GM12878 (cell line): ENCODE measurements at regions not wholly inside any gene's neighbourhood (a gene's known extent, or its start where the extent isn't known, plus 50 kb on each side); places are given as distances from the start of the nearest gene placed in this dataset.

Source experiments
- ATF3 ChIP-seq: IDR thresholded peaks from 2 replicates; pipeline ENCODE4 v1.6.1; 2011; ENCODE audit warnings: low read depth, mild to moderate bottlenecking, low read length, moderate library complexity, borderline replicate concordance; ENCODE audit errors: extremely low read depth
- JUNB ChIP-seq: IDR thresholded peaks from 2 replicates; pipeline ENCODE4 v1.6.1; 2016; ENCODE audit warnings: antibody characterized with exemption, mild to moderate bottlenecking
- NFYB ChIP-seq: IDR thresholded peaks from 2 replicates; pipeline ENCODE4 v1.6.1; 2011; ENCODE audit warnings: low read depth, mild to moderate bottlenecking, low read length, improper control_type of control experiment, moderate library complexity; ENCODE audit not compliant: insufficient read depth
- POLR2A ChIP-seq: IDR thresholded peaks from 2 replicates; pipeline ENCODE4 v1.6.1; 2011; ENCODE audit warnings: low read depth, mild to moderate bottlenecking, low read length
- STAT3 ChIP-seq: IDR thresholded peaks from 2 replicates; pipeline ENCODE4 v1.6.1; 2011; ENCODE audit warnings: low read depth, low read length, improper control_type of control experiment
- SUPT20H ChIP-seq: IDR thresholded peaks from 2 replicates; pipeline ENCODE4 v1.6.1; 2011; ENCODE audit warnings: low read depth, mild to moderate bottlenecking, low read length, moderate library complexity, borderline replicate concordance; ENCODE audit not compliant: control insufficient read depth
- TF ChIP-seq, protein P1 (sequence below): IDR thresholded peaks from 2 replicates; pipeline ENCODE4 v1.6.1; 2012; ENCODE audit warnings: low read depth, low read length, improper control_type of control experiment

GRCh38 chr7:10838228-10838627 lies 135.4 kb upstream of the PHF14 start:
- no peak for TF ChIP-seq NFYB
- TF ChIP-seq JUNB, result peak; percentile 25; the same call in 1 of the 2 replicates
- TF ChIP-seq STAT3, result no peak
- TF ChIP-seq, protein P1, sequence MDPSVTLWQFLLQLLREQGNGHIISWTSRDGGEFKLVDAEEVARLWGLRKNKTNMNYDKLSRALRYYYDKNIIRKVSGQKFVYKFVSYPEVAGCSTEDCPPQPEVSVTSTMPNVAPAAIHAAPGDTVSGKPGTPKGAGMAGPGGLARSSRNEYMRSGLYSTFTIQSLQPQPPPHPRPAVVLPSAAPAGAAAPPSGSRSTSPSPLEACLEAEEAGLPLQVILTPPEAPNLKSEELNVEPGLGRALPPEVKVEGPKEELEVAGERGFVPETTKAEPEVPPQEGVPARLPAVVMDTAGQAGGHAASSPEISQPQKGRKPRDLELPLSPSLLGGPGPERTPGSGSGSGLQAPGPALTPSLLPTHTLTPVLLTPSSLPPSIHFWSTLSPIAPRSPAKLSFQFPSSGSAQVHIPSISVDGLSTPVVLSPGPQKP, result no peak
- no peak for TF ChIP-seq ATF3
- TF ChIP-seq POLR2A, result no peak
- TF ChIP-seq SUPT20H, result no peak
